ENCODE measurements at regions not wholly inside any gene's neighbourhood (a gene's known extent, or its start where the extent isn't known, plus 50 kb on each side); places are given as distances from the start of the nearest gene placed in this dataset.

DNA sequence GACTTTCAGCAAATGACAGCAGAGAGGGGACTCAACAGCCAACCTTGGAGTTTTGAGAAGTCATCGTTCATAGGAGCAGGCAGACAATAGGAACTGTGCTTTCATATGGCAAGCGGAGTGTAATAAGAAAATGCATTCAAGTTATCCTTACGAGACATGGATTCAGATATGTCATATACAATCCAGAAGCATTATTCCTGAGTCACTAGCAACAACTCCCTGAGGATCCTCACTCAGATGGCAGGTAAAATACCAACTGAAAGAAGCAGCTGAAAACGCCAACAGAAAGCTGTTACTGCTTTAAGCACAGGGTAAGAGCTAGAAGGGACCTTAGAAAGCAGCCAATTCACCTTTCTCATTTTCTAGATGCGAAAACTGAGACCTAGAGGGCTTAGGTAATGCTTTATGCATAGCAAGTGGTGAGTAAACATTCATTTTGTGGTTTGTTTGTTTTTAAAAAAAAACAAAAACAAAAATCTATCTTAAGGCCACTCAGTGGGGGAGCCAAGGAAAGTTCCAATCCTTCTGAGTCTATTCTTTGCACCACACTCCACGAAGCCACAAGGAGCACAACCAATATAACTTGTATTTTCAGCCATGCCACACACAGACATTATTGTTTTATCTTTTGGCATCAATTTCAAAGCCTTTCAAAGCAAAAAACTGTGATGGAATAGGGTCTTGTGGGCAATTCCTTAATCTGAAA, 89.1 kb upstream of the RIOK3 start (continued):
- TF ChIP-seq, protein P1, sequence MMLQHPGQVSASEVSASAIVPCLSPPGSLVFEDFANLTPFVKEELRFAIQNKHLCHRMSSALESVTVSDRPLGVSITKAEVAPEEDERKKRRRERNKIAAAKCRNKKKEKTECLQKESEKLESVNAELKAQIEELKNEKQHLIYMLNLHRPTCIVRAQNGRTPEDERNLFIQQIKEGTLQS (IDR thresholded peaks at IDR 0.05): no peak
- TF ChIP-seq, protein P1 (CRISPR knock-in tag; conservative IDR thresholded peaks at IDR 0.05): no peak
- TF ChIP-seq TARDBP (IDR thresholded peaks at IDR 0.05): no peak

- no TSS peak for BruUV-seq (replicated peaks)
- WGBS (ENCODE audit: insufficient coverage, low coverage, missing lambda C conversion rate): 72% methylated on average over 2 of the region's 2 CpGs
- no peak overlapping the region for H2AFZ ChIP-seq (ENCODE audit: low read depth, low read length)
- no peak for TF ChIP-seq ZNF398 (CRISPR knock-in tag; IDR thresholded peaks at IDR 0.05)
- TF ChIP-seq NR4A1 (CRISPR knock-in tag; IDR thresholded peaks at IDR 0.05): no peak
- TF ChIP-seq NR4A1 (tag; IDR thresholded peaks at IDR 0.05): no peak
- TF ChIP-seq, protein P2, sequence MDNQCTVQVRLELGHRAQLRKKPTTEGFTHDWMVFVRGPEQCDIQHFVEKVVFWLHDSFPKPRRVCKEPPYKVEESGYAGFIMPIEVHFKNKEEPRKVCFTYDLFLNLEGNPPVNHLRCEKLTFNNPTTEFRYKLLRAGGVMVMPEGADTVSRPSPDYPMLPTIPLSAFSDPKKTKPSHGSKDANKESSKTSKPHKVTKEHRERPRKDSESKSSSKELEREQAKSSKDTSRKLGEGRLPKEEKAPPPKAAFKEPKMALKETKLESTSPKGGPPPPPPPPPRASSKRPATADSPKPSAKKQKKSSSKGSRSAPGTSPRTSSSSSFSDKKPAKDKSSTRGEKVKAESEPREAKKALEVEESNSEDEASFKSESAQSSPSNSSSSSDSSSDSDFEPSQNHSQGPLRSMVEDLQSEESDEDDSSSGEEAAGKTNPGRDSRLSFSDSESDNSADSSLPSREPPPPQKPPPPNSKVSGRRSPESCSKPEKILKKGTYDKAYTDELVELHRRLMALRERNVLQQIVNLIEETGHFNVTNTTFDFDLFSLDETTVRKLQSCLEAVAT (IDR thresholded peaks at IDR 0.05): no peak
- no peak for TF ChIP-seq ERF (CRISPR knock-in tag; IDR thresholded peaks at IDR 0.05)
- TF ChIP-seq, protein P3, sequence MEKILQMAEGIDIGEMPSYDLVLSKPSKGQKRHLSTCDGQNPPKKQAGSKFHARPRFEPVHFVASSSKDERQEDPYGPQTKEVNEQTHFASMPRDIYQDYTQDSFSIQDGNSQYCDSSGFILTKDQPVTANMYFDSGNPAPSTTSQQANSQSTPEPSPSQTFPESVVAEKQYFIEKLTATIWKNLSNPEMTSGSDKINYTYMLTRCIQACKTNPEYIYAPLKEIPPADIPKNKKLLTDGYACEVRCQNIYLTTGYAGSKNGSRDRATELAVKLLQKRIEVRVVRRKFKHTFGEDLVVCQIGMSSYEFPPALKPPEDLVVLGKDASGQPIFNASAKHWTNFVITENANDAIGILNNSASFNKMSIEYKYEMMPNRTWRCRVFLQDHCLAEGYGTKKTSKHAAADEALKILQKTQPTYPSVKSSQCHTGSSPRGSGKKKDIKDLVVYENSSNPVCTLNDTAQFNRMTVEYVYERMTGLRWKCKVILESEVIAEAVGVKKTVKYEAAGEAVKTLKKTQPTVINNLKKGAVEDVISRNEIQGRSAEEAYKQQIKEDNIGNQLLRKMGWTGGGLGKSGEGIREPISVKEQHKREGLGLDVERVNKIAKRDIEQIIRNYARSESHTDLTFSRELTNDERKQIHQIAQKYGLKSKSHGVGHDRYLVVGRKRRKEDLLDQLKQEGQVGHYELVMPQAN (IDR thresholded peaks at IDR 0.05; ENCODE audit: borderline replicate concordance): no peak
- TF ChIP-seq SMAD1 (IDR thresholded peaks at IDR 0.05; ENCODE audit: low read depth, low read length, partially characterized antibody): no peak
- TF ChIP-seq GATA2 (CRISPR knock-in tag; IDR thresholded peaks at IDR 0.05): no peak
- TF ChIP-seq MTA3 (IDR thresholded peaks at IDR 0.05; ENCODE audit: borderline replicate concordance): no peak
- no peak for TF ChIP-seq ZFX (CRISPR knock-in tag; IDR thresholded peaks at IDR 0.05)
- no peak for TF ChIP-seq EP400 (IDR thresholded peaks at IDR 0.05)
- TF ChIP-seq NR1H2 (CRISPR knock-in tag; IDR thresholded peaks at IDR 0.05): no peak
- no peak for TF ChIP-seq GTF2F1 (IDR thresholded peaks at IDR 0.05; ENCODE audit: low read depth, low read length)
Measured at GRCh38 chr18:23365602-23366001, 87.5 kb upstream of the RIOK3 start.

More at GRCh38 chr18:23365602-23366001, 87.5 kb upstream of the RIOK3 start:
- POLR2A ChIA-PET: interaction anchor here (0.6 kb wide), 1 partner anchor 1825 kb away, joined by 3 read pairs; no protein-coding TSS in a partner anchor
- Histone ChIP-seq H3K4me3 (no peak overlapping the region), H3K9ac (ENCODE audit: insufficient read depth in 1 of 2, low read depth in 2 of 2, low read length in 2 of 2) (no peak overlapping the region), H4K20me1 (replicated peaks; ENCODE audit: control insufficient read depth, insufficient read depth, low read length) (no peaks in the 10 kb centered on the region), H3K4me2 (ENCODE audit: insufficient read depth, low read length) (no peak overlapping the region), H3K4me1 (replicated peaks in 1 of 2; ENCODE audit: control insufficient read depth in 2 of 2, insufficient read depth in 2 of 2, low read length in 2 of 2) (no peaks in the 10 kb centered on the region), H3K9me1 (ENCODE audit: control insufficient read depth, insufficient read depth, low read length) (no peaks in the 10 kb centered on the region), H3K79me2 (ENCODE audit: control insufficient read depth, insufficient read depth, low read length) (no peaks in the 10 kb centered on the region), H3K9me3 (replicated peaks; ENCODE audit: control insufficient read depth, insufficient read depth, low read depth, low read length) (no peaks in the 10 kb centered on the region), H3K27ac (ENCODE audit: extremely low read depth, low read depth, low read length) (no peak overlapping the region), H3K27me3 (ENCODE audit: control insufficient read depth in 2 of 2, insufficient read depth in 2 of 2, low read length in 2 of 2) (no peaks in the 10 kb centered on the region), H3K36me3 (ENCODE audit: control insufficient read depth, insufficient read depth, low read length) (no peaks in the 10 kb centered on the region)
- peak; percentile 17; the same call in 1 of the 3 replicates for ATAC-seq
- intact Hi-C loops (cut with micrococcal nuclease) (no loop called here), in situ Hi-C loops (cut with MboI) (no loop called here)
- no peak for FAIRE-seq
- no peak for DNase-seq (ENCODE audit: extremely low read depth in 1 of 4, low spot score in 3 of 4)
- CTCF ChIA-PET (ENCODE audit: low intra/inter-chr PET ratio): no interaction called here

Data from K562 (cell line).